Adrenal gland (tissue), 5 donors: ENCODE measurements at regions not wholly inside any gene's neighbourhood (a gene's known extent, or its start where the extent isn't known, plus 50 kb on each side); places are given as distances from the start of the nearest gene placed in this dataset.

Source experiments
- POLR2A ChIP-seq, 2 donors: fragments of 450-650 bp; IDR thresholded peaks; one replicate each; pipeline ENCODE4 v1.6.1; 2017; ENCODE audit warnings: antibody characterized with exemption in 2 of 2, mild to moderate bottlenecking in 2 of 2, moderate library complexity in 1 of 2
- TF ChIP-seq, protein P1 (sequence below), 6 experiments: fragments of 450-650 bp in 4 of 6; fragments of 200-600 bp in 2 of 6; sonication (generic) in 1 of 6; IDR thresholded peaks; 1 replicate in 5 of 6; 2 replicates in 1 of 6; pipeline versions ENCODE4 v1.5.1 to v1.8.0; 2016 to 2021; ENCODE audit warnings: antibody characterized with exemption in 6 of 6, mild to moderate bottlenecking in 2 of 6, moderate library complexity in 1 of 6
- donor health status: DM: no; HTN: no; CAD: no.

DNA sequence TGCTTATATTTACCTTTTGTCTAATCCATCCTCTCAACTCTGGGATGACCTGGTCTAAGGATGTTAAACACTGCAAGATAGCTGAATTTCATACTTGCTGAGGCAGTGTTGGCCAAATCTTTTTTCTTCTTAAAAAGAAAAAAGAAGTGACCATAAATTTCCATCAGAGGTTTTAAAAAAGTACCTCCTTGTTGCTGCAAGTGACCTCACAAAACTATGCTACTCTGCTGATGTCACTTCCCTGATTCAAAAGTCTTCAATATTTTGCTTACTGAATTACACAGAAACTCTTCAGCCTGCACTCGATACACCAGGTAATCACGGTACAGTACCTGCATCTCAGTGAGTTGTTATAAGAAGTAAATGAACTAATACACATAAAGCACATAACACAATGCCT is 107.2 kb upstream of the PRDM1 start:
- TF ChIP-seq, protein P1, sequence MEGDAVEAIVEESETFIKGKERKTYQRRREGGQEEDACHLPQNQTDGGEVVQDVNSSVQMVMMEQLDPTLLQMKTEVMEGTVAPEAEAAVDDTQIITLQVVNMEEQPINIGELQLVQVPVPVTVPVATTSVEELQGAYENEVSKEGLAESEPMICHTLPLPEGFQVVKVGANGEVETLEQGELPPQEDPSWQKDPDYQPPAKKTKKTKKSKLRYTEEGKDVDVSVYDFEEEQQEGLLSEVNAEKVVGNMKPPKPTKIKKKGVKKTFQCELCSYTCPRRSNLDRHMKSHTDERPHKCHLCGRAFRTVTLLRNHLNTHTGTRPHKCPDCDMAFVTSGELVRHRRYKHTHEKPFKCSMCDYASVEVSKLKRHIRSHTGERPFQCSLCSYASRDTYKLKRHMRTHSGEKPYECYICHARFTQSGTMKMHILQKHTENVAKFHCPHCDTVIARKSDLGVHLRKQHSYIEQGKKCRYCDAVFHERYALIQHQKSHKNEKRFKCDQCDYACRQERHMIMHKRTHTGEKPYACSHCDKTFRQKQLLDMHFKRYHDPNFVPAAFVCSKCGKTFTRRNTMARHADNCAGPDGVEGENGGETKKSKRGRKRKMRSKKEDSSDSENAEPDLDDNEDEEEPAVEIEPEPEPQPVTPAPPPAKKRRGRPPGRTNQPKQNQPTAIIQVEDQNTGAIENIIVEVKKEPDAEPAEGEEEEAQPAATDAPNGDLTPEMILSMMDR (IDR thresholded peaks at IDR 0.05): no peak
- TF ChIP-seq POLR2A (IDR thresholded peaks at IDR 0.05): no peak
